CD14-positive monocyte (primary cell): ENCODE measurements at regions not wholly inside any gene's neighbourhood (a gene's known extent, or its start where the extent isn't known, plus 50 kb on each side); places are given as distances from the start of the nearest gene placed in this dataset.

Source experiments
- DNase-seq, 3 donors: peaks; one replicate each; pipeline ENCODE4 v3.0.0-alpha.2; 2011 to 2022
- H2AFZ ChIP-seq: 2 replicates; pipeline ENCODE4 v1.6.0; 2012; ENCODE audit warnings: mild to moderate bottlenecking, low read depth, low read length, inconsistent platforms; ENCODE audit not compliant: insufficient read depth, poor library complexity, severe bottlenecking
- H3K27ac ChIP-seq, 2 donors: 1 replicate in 1 of 2; 2 replicates in 1 of 2; pipeline ENCODE4 v1.5.1; 2012 to 2013; ENCODE audit warnings: low read length in 2 of 2, control low read depth in 1 of 2, inconsistent platforms in 1 of 2, low read depth in 1 of 2, mild to moderate bottlenecking in 1 of 2
- H3K27me3 ChIP-seq, 2 donors: one replicate each; pipeline versions ENCODE4 v1.6.0 to v1.6.1; 2011 to 2013; ENCODE audit warnings: low read length in 2 of 2; ENCODE audit not compliant: control insufficient read depth in 2 of 2, insufficient read depth in 2 of 2
- H3K36me3 ChIP-seq, 2 donors: replicated peaks in 1 of 2; 1 replicate in 1 of 2; 2 replicates in 1 of 2; pipeline versions ENCODE4 v1.5.1 to v1.6.1; 2012 to 2013; ENCODE audit warnings: low read length in 2 of 2, control low read depth in 1 of 2, inconsistent platforms in 1 of 2, mild to moderate bottlenecking in 1 of 2; ENCODE audit not compliant: insufficient read depth in 2 of 2, control insufficient read depth in 1 of 2
- H3K4me1 ChIP-seq, 2 donors: 1 replicate in 1 of 2; 2 replicates in 1 of 2; pipeline versions ENCODE4 v1.5.1 to v1.6.1; 2012 to 2013; ENCODE audit warnings: low read length in 2 of 2, control low read depth in 1 of 2, inconsistent platforms in 1 of 2, mild to moderate bottlenecking in 1 of 2, moderate library complexity in 1 of 2; ENCODE audit not compliant: insufficient read depth in 2 of 2, control insufficient read depth in 1 of 2
- H3K4me2 ChIP-seq: replicated peaks from 2 replicates; pipeline ENCODE3; 2012; ENCODE audit warnings: low read length, moderate library complexity, mild to moderate bottlenecking; ENCODE audit not compliant: poor library complexity, severe bottlenecking; ENCODE audit errors: extremely low read depth
- H3K4me3 ChIP-seq, 3 experiments: fragments of 200-600 bp in 1 of 3; sonication (generic) in 1 of 3; replicated peaks in 1 of 3; 1 replicate in 2 of 3; 2 replicates in 1 of 3; pipeline ENCODE4 v1.5.1; 2011 to 2013; ENCODE audit warnings: low read length in 3 of 3, mild to moderate bottlenecking in 3 of 3, control low read depth in 2 of 3, low read depth in 2 of 3, inconsistent platforms in 1 of 3, moderate library complexity in 1 of 3
- H3K79me2 ChIP-seq: 2 replicates; pipeline ENCODE4 v1.6.0; 2012; ENCODE audit warnings: mild to moderate bottlenecking, control low read depth, inconsistent platforms, low read length, moderate library complexity; ENCODE audit not compliant: insufficient read depth
- H3K9ac ChIP-seq: 2 replicates; pipeline ENCODE4 v1.6.0; 2017; ENCODE audit warnings: low read length, mild to moderate bottlenecking; ENCODE audit not compliant: insufficient read depth, poor library complexity, severe bottlenecking
- H3K9me3 ChIP-seq, 2 donors: replicated peaks in 1 of 2; 1 replicate in 1 of 2; 2 replicates in 1 of 2; pipeline versions ENCODE4 v1.5.1 to v1.6.1; 2012 to 2013; ENCODE audit warnings: low read length in 2 of 2, control low read depth in 1 of 2; ENCODE audit not compliant: control insufficient read depth in 1 of 2, insufficient read depth in 1 of 2
- H4K20me1 ChIP-seq: 2 replicates; pipeline ENCODE4 v1.6.0; 2012; ENCODE audit warnings: mild to moderate bottlenecking, low read length, control low read depth, moderate library complexity; ENCODE audit not compliant: insufficient read depth
- H3K27ac Mint-ChIP-seq, 7 donors: one replicate each; pipeline ENCODE4 v1.8.0; 2020; ENCODE audit warnings: mild to moderate bottlenecking in 7 of 7, mixed read lengths in 7 of 7, moderate library complexity in 6 of 7, inconsistent platforms in 2 of 7
- H3K27me3 Mint-ChIP-seq, 3 donors: one replicate each; pipeline ENCODE4 v1.8.0; 2021 to 2022; ENCODE audit warnings: low read depth in 3 of 3, mild to moderate bottlenecking in 3 of 3, mixed read lengths in 3 of 3, moderate library complexity in 3 of 3, inconsistent platforms in 1 of 3
- H3K36me3 Mint-ChIP-seq, 2 donors: one replicate each; pipeline ENCODE4 v1.8.0; 2020; ENCODE audit warnings: mixed read lengths in 2 of 2, inconsistent platforms in 1 of 2, mild to moderate bottlenecking in 1 of 2
- H3K4me1 Mint-ChIP-seq: one replicate; pipeline ENCODE4 v1.8.0; 2020; ENCODE audit warnings: mild to moderate bottlenecking, mixed read lengths
- H3K4me3 Mint-ChIP-seq, 2 donors: one replicate each; pipeline ENCODE4 v1.8.0; 2020; ENCODE audit warnings: mild to moderate bottlenecking in 2 of 2, mixed read lengths in 2 of 2, moderate library complexity in 1 of 2
- H3K9me3 Mint-ChIP-seq, 7 donors: one replicate each; pipeline ENCODE4 v1.8.0; 2020 to 2022; ENCODE audit warnings: mixed read lengths in 7 of 7, mild to moderate bottlenecking in 6 of 7, moderate library complexity in 6 of 7, inconsistent platforms in 2 of 7
- CTCF ChIP-seq: fragments of 200-600 bp; IDR thresholded peaks from one replicate; pipeline ENCODE4 v1.8.0; 2022; ENCODE audit warnings: antibody characterized with exemption, mild to moderate bottlenecking
- WGBS: methylation state at CpG from one replicate; pipeline ENCODE4 v1.1.5; 2013; ENCODE audit warnings: missing lambda C conversion rate; ENCODE audit not compliant: insufficient coverage; 5-methylcytosine and 5-hydroxymethylcytosine counted together
- intact Hi-C, 2 donors: fragments of 100-400 bp; cut with micrococcal nuclease; formaldehyde crosslinking; loops; one replicate each; pipeline versions ENCODE4 v1.15.0 to v1.15.1; 2023

- H3K27me3 Mint-ChIP-seq: peaks cover 0 to 6% (median under 1%) of the 10 kb centered on the region in 3 donors
- Histone ChIP-seq H3K9ac (no peak overlapping the region), H2AFZ (no peak overlapping the region), H3K9me3 (no peaks in the 10 kb centered on the region), H3K36me3 (no peaks in the 10 kb centered on the region), H3K4me3 (no peak overlapping the region), H3K79me2 (no peaks in the 10 kb centered on the region), H3K4me2 (no peak overlapping the region), H3K4me1 (no peaks in the 10 kb centered on the region), H3K27ac (no peak overlapping the region), H4K20me1 (no peaks in the 10 kb centered on the region), H3K27me3 (no peaks in the 10 kb centered on the region)
- no peak for TF ChIP-seq CTCF
- DNase-seq: no peak
- intact Hi-C loops: no loop called here
- H3K4me3 Mint-ChIP-seq: no peak overlapping the region
- H3K36me3 Mint-ChIP-seq: no peaks in the 10 kb centered on the region
- no CpG with 5 or more reads among the region's 6 CpGs for WGBS
- H3K4me1 Mint-ChIP-seq: no peaks in the 10 kb centered on the region
- no peak overlapping the region for H3K27ac Mint-ChIP-seq
- peaks cover 0 to 2% (median 0%) of the 10 kb centered on the region in 7 donors for H3K9me3 Mint-ChIP-seq
Measured at GRCh38 chr3:110272525-110272924, 799.1 kb upstream of the NECTIN3 start.

GRCh38 chr3:110291886-110292501 lies 779.6 kb upstream of the NECTIN3 start:
- Histone ChIP-seq H3K4me1 (no peaks in the 10 kb centered on the region), H3K4me3 (no peak overlapping the region), H3K9me3 (peaks cover 8 to 14% of the 10 kb centered on the region in 2 donors), H3K27me3 (no peaks in the 10 kb centered on the region), H3K27ac (no peak overlapping the region), H3K9ac (no peak overlapping the region), H3K79me2 (no peaks in the 10 kb centered on the region), H2AFZ (no peak overlapping the region), H4K20me1 (no peaks in the 10 kb centered on the region), H3K36me3 (no peaks in the 10 kb centered on the region), H3K4me2 (no peak overlapping the region)
- Mint-ChIP-seq H3K4me3 (no peak overlapping the region), H3K27me3 (no peaks in the 10 kb centered on the region), H3K4me1 (no peaks in the 10 kb centered on the region), H3K36me3 (no peaks in the 10 kb centered on the region), H3K9me3 (peaks cover 7 to 22% (median 11%) of the 10 kb centered on the region in 7 donors), H3K27ac (no peak overlapping the region)
- no peak for DNase-seq
- intact Hi-C loops: no loop called here
- WGBS: no CpG with 5 or more reads among the region's 1 CpG
- TF ChIP-seq CTCF: no peak
